GM19035 (cell line): ENCODE measurements at regions not wholly inside any gene's neighbourhood (a gene's known extent, or its start where the extent isn't known, plus 50 kb on each side); places are given as distances from the start of the nearest gene placed in this dataset.
"Not testable (repeated sequence)": the region's sequence is repeated elsewhere in the genome, so short reads cannot be mapped to it uniquely, and the experiment has no call there.

ENCODE experiments used
- ATAC-seq: cut with Tn5 transposase; IDR thresholded peaks from one replicate; pipeline ENCODE4 v1.9.1; 2021; ENCODE audit not compliant: unreplicated experiment

GRCh38 chr2:111355823-111356511 lies 235.3 kb downstream of the BCL2L11 start:
- ATAC-seq: not testable (repeated sequence)

GRCh38 chr2:111356512-111357031 lies 235.9 kb downstream of the BCL2L11 start:
- not testable (repeated sequence) for ATAC-seq

GRCh38 chr2:111365986-111366640 lies 245.4 kb downstream of the BCL2L11 start:
- not testable (repeated sequence) for ATAC-seq

GRCh38 chr2:111366641-111367029 lies 245.9 kb downstream of the BCL2L11 start:
- ATAC-seq: not testable (repeated sequence)

- not testable (repeated sequence) for ATAC-seq
Observed at GRCh38 chr2:111367080-111367479, 246.4 kb downstream of the BCL2L11 start.

- ATAC-seq: not testable (repeated sequence)
Observed at GRCh38 chr2:111367871-111368270, 247.2 kb downstream of the BCL2L11 start.

- not testable (repeated sequence) for ATAC-seq
Observed at GRCh38 chr2:111368288-111368687, 247.6 kb downstream of the BCL2L11 start.

- ATAC-seq: not testable (repeated sequence)
Observed at GRCh38 chr2:111373060-111373459, 252.3 kb downstream of the BCL2L11 start.

- not testable (repeated sequence) for ATAC-seq
Observed at GRCh38 chr2:111373989-111374388, 253.3 kb downstream of the BCL2L11 start.

GRCh38 chr2:111374734-111375133 lies 254.0 kb downstream of the BCL2L11 start:
- not testable (repeated sequence) for ATAC-seq

GRCh38 chr2:111375320-111375883 lies 254.7 kb downstream of the BCL2L11 start:
- not testable (repeated sequence) for ATAC-seq

GRCh38 chr2:111376272-111376970 lies 255.7 kb downstream of the BCL2L11 start:
- not testable (repeated sequence) for ATAC-seq

- ATAC-seq: not testable (repeated sequence)
Observed at GRCh38 chr2:111376971-111377352, 256.2 kb downstream of the BCL2L11 start.

GRCh38 chr2:111377386-111377959 lies 256.8 kb downstream of the BCL2L11 start:
- not testable (repeated sequence) for ATAC-seq

GRCh38 chr2:111378348-111378747 lies 257.6 kb downstream of the BCL2L11 start:
- ATAC-seq: not testable (repeated sequence)

- not testable (repeated sequence) for ATAC-seq
Observed at GRCh38 chr2:111380733-111381439, 260.2 kb downstream of the BCL2L11 start.

- ATAC-seq: not testable (repeated sequence)
Observed at GRCh38 chr2:111381530-111382306, 261.0 kb downstream of the BCL2L11 start.

GRCh38 chr2:111382507-111382906 lies 261.8 kb downstream of the BCL2L11 start:
- not testable (repeated sequence) for ATAC-seq

- not testable (repeated sequence) for ATAC-seq
Observed at GRCh38 chr2:111383311-111383710, 262.6 kb downstream of the BCL2L11 start.
